Erythroblast (primary cell): ENCODE measurements at regions not wholly inside any gene's neighbourhood (a gene's known extent, or its start where the extent isn't known, plus 50 kb on each side); places are given as distances from the start of the nearest gene placed in this dataset.

Experiments used
- GATA1 ChIP-seq: IDR thresholded peaks from 2 replicates; pipeline ENCODE4 v1.6.1; 2011; ENCODE audit warnings: low read depth, mild to moderate bottlenecking, control low read depth, low read length, moderate library complexity
- POLR2A ChIP-seq: IDR thresholded peaks from 2 replicates; pipeline ENCODE4 v1.6.1; 2011; ENCODE audit warnings: mild to moderate bottlenecking, low read length

DNA sequence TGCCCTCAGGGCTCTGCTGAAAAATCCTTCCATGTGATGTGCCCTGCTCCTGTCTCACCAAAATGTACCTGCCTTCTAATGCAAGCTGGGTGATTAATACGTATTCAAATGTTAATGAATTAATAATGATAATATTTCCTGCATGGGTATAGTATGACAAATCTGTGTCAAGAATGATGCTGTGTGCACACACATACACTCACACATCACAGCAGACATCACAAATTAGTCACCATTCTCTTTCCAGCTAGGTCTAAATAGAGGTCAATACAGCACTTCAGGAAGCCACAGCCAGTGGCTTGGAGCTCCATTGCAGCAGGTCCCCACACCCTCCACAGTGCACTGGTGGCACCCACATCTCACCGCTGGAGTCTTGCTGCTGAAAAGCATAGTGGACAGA is 681.2 kb upstream of the NRP1 start:
- TF ChIP-seq POLR2A (no peak), GATA1 (no peak)
